Activated CD4-positive, CD25-positive, alpha-beta regulatory T cell treated with anti-CD3 and anti-CD28 coated beads, Interleukin-2, amount 50 U/mL, for 72 hours (primary cell): ENCODE measurements at regions not wholly inside any gene's neighbourhood (a gene's known extent, or its start where the extent isn't known, plus 50 kb on each side); places are given as distances from the start of the nearest gene placed in this dataset.
"Not testable (repeated sequence)": the region's sequence is repeated elsewhere in the genome, so short reads cannot be mapped to it uniquely, and the experiment has no call there.

ENCODE experiments used
- DNase-seq: peaks from one replicate; pipeline ENCODE4 v3.0.0; 2021

DNA sequence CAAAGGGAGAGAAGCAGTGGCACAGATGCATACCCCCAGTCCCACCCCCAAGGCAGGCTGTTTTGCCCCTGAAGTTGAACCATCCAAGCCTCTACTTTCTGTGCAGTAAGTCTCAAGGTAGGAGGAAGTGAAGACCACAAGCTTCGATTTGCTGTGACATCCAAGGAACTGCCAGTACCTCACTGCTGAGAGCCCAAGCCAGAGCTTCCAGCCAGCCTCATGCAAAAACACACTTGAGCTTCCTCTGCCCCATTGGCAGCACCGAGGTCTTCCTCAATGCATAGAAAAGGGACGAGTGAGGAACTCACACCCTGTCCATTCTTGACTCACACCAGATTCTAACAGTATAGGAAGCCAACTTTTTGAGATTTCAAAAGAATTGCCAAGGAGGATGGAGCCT is 311.7 kb downstream of the BCL2L11 start:
- not testable (repeated sequence) for DNase-seq

DNA sequence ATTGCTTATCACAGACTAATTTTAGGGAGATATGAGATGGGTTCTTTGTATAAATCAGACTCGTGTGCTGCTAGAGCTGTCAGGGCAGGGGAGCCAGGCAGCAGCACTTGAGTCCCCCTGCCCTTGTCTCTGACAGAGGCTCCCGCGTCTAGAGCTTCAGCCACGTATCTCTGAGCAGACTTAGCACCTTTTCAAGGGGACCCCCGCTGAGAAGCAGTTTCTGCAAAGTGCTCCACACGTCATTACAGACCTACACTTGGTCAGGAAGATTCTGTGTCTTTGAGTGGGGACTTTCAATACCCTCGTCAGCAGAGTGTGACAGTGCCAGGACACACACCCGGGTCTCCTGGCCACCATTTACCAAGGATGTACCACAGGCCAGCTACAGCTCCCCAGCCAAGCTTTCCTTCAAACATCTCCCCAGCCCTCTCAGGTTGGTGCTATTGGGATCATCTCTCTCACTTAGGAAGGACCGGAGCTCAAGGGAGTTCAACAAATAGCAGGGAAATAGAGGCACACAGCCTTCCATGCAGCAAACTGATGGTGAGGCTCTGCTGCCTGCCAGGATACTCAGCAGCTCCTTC is 312.3 kb downstream of the BCL2L11 start:
- not testable (repeated sequence) for DNase-seq

DNA sequence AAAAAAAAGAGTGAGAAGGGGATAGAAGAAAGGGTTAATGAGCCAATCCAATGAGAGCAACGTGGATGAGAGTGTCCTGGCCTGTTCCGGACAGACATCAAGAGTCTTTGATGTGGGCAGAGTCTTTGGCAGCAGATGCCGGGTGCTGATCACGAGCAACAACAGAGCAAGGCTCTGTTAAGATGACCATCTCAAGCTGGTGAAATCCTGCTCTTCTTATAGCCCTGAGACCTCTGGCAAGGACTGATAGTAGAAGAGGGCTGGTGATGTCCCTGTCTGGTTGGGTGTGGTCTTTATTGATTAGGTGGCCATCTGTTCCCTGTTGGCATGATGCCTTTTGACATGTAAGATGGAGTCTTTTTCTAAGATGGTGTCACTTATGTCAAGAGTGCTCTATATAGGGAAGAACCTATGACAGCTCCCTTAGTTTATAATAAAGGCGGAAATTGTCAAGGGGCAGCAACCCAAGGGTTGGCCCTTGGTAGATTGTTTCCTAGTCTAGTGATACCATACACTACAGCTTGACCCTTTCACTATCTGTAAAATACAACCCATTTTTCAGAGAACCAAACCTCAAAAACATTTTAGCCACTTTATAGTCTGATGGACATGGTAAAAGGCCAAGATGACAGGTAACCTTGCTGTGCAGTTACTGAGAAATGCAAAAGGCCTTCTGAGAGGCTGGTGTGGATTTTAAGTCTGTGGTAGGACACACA is 313.3 kb downstream of the BCL2L11 start:
- not testable (repeated sequence) for DNase-seq

- not testable (repeated sequence) for DNase-seq
These were observed 313.9 kb downstream of the BCL2L11 start for GRCh38 chr2:111434608-111434939.

GRCh38 chr2:111435553-111436310 is 315.0 kb downstream of the BCL2L11 start:
- DNase-seq = not testable (repeated sequence)

DNA sequence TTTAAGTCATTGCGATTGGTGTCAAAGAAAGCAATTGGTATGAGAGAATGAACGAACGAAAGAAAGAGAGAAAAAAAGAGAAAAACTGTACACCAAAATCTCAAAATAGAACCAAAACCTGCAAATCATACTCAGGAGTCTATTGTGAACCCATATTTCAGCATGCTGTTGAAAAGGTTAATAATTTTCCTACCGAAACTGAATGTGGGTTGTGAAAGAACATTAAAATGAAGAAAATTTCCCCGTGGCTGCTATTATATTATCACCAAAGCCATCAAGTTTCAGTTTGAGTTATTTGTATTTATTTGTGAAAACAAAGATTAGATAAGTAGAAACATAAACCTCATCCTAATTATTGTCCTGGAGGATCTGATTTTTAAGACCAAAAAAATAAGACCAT is 315.7 kb downstream of the BCL2L11 start:
- not testable (repeated sequence) for DNase-seq

- DNase-seq = not testable (repeated sequence)
These were observed 316.7 kb downstream of the BCL2L11 start for GRCh38 chr2:111437288-111437990.

GRCh38 chr2:111438161-111438560 is 317.4 kb downstream of the BCL2L11 start:
- not testable (repeated sequence) for DNase-seq

GRCh38 chr2:111439237-111439636 is 318.5 kb downstream of the BCL2L11 start:
- not testable (repeated sequence) for DNase-seq

- not testable (repeated sequence) for DNase-seq
These were observed 320.9 kb downstream of the BCL2L11 start for GRCh38 chr2:111441614-111442013.

DNA sequence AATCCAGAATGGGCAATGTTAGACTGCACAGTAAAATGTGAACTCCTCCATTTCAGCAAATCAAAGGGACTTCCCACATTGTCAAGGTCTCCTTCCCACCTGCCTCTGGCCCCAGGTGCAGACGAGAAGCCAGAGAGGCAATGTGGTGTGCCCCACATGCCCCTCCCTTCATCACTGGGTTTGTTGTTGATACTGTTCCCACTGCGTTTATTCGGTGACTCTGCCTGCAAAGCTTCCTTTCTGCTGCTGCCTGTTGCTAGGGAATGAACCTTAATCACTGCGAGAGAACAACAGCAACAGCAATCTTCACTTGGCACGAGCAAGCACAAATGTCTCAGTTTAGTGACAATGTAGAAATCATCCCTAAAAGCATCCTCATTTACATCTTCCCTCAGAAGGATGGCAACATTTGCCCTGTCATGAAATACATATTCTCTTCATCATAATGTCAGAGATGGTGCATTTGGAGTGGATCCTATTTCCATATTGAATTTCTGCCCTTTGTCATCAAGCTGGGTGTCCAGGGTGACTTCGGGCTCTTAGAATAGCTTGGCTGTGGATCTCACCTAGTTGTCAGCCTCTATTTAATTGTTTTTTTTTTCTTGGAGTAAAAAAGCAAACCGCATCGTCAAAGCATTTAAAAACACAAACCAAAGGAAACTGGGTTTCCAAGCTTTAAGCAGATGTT is 322.2 kb downstream of the BCL2L11 start:
- DNase-seq = not testable (repeated sequence)

DNA sequence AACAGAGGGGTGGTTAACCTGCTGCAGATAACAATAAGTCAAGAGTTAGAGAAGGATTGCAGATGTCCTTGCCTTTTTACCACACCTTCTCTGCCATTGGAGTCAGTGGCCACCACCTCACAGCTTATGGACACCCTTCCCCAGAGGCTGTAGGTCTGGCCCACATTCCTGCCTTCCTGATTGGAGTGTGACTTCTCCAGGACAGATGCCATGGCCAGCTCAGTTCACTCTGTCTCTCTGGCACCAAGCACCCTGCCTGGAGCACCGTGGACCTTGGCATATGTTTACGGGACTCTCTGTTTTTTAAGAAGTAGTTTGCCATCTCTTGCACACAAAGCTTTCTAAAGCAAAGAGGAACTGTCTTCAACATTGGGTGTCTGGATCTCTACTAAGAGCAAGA is 323.8 kb downstream of the BCL2L11 start:
- DNase-seq = not testable (repeated sequence)

GRCh38 chr2:111445191-111445929 is 324.6 kb downstream of the BCL2L11 start:
- DNase-seq = not testable (repeated sequence)

- not testable (repeated sequence) for DNase-seq
These were observed 325.2 kb downstream of the BCL2L11 start for GRCh38 chr2:111445941-111446340.

DNA sequence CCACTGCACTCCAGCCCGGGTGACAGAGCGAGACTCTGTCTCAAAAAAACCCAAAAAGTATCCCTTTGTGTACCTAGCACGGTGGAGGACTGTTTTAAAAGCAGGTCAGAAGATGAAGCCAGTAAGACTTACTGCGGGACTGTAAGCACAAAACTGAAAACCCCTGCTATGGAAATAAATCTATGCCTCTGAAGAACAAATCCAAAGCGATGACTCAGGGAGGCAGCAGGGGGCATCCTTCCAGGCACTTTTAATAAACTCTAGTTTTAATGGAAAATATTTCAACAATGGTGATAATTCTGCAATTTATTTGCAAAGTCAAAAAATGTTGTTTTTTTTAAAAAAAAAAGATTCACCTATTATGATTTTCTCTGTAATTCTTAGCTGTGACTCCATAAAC is 326.8 kb downstream of the BCL2L11 start:
- not testable (repeated sequence) for DNase-seq

DNA sequence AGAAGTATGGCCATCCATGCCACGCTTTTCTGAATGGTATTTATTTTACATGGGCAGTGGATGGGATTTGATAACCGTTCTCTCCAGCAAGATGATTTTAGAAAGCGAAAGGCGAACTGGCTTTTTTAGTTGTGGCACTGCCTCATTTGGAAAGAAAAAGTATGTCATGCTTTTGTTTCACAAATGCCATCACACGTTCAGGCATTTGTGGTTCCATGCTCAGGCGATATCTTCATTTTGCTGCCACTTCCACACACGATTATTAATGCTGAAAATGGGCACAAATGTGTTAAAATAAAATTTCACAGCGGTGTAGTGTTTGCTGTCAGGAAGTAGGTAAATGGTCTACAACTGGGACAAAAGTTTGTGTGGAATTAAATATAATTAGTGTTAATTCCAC is 328.1 kb downstream of the BCL2L11 start:
- not testable (repeated sequence) for DNase-seq

GRCh38 chr2:111450526-111450925 is 329.8 kb downstream of the BCL2L11 start:
- DNase-seq = not testable (repeated sequence)

DNA sequence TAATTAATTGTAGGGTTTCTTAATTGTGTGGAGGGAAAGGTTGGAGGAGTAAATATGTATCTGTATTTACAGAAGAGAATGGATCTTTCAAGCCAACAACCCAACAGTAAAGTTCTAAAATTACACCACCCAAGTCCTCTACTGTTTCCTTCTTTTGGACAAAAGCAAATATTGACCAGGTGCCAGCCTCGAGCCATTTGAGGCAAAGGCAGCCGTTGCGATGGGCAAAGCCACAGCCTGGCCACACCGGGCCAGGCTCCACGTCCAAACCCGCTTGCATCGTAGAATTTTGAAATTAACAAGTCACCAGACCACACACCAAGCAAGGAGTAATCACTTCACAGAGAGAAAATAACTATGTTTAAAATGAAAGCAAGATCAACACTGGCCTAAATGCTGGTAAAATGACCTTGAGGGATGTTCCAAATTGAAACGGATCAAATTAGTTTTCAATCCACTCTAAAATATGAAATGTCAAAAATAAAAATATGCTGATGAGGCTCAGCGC is 331.0 kb downstream of the BCL2L11 start:
- DNase-seq = not testable (repeated sequence)

- not testable (repeated sequence) for DNase-seq
These were observed 331.5 kb downstream of the BCL2L11 start for GRCh38 chr2:111452208-111452607.

DNA sequence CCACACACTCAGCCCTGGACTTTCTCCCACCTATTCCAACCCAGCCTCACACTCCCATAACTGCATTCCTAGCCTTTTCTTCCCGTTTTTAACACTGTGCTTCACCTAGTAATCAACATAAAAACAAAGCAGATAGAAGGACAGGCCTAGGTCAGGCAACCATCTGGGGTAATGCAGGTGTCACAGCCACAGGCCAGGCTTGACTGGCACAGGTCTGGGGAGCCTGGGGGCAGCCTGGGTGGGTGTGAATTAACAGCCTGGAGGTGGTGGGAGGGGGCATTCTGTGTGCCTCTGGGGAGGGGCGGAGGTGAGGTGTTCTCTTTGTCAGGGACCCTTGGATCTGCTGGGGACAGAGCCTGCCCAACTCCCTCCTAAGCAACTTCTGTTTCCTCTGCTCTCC is 332.6 kb downstream of the BCL2L11 start:
- DNase-seq = not testable (repeated sequence)

DNA sequence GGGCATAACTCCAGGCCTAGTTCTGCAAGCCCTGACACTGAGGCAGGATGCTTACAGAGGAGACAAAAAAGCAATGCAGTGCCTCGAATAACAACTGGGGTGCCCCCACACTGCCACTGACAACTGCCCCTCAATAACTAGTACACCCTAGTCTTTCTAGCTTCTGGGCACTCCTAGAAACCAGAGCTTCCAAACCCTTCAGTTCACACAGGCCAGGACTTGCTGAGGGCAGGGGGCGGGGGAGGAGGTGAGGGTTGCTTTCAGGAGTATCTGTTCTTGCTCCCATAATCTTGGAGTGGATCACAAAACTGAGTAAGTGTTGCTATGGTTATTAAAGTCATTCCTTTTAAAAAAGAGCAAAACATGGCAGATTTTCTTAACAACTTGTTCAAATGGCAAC is 333.1 kb downstream of the BCL2L11 start:
- DNase-seq = not testable (repeated sequence)

DNA sequence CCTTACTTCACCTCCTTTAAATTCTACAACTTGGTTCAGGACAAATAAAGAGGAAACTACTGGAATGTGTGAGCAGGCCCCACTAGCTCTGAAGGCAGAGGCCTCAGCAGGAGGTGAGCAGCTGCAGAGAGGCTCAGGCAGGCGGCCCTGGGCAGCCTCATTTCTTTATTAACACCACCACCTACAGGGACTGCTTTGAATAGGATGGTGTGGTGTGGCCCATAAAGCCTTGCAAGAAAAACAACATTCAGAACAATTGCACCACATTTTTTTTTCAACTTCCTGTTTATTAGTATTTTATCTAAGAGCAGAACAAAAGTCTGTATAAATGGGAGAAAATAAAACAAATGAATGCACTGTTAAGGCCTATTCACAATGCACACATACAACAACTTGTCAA is 333.7 kb downstream of the BCL2L11 start:
- not testable (repeated sequence) for DNase-seq
